OCI-LY7 (cell line): ENCODE measurements at regions not wholly inside any gene's neighbourhood (a gene's known extent, or its start where the extent isn't known, plus 50 kb on each side); places are given as distances from the start of the nearest gene placed in this dataset.

Source experiments
- BruUV-seq: library from RNA; stranded (reverse); fragments of 400-500 nt; replicated peaks from 2 replicates; lab custom pipeline; 2021; lab: Mats Ljungman, UMichigan
- CTCF ChIA-PET: fragments of 300-600 bp; sonication (Branson Sonifier 250); formaldehyde crosslinking; loops from one replicate; lab custom pipeline; 2022; ENCODE audit warnings: antibody characterized with exemption; ENCODE audit not compliant: unreplicated experiment; lab: Charles Lee
- POLR2A ChIA-PET: fragments of 300-600 bp; sonication (Branson Sonifier 250); formaldehyde crosslinking; loops from one replicate; lab custom pipeline; 2022; ENCODE audit warnings: antibody characterized with exemption; lab: Charles Lee
- DNase-seq: peaks from one replicate; pipeline ENCODE4 v3.0.0-alpha.2; 2015; ENCODE audit warnings: low spot score
- H2AFZ ChIP-seq: fragments of 200-600 bp; sonication (generic), shearing (Covaris generic); 2 replicates; pipeline ENCODE4 v1.6.1; 2014; ENCODE audit warnings: mild to moderate bottlenecking, antibody characterized with exemption, low read length, moderate library complexity
- H3K27ac ChIP-seq: fragments of 200-600 bp; sonication (generic); 2 replicates; pipeline ENCODE4 v1.5.1; 2014; ENCODE audit warnings: mixed run types, low read depth, mild to moderate bottlenecking, moderate library complexity, low read length, inconsistent platforms; ENCODE audit not compliant: poor library complexity, severe bottlenecking
- H3K36me3 ChIP-seq: fragments of 200-600 bp; sonication (generic); 2 replicates; pipeline ENCODE4 v1.6.1; 2014; ENCODE audit warnings: mild to moderate bottlenecking, antibody characterized with exemption, low read length, moderate library complexity, mixed read lengths; ENCODE audit not compliant: insufficient read depth
- H3K4me1 ChIP-seq: fragments of 200-600 bp; sonication (generic); 2 replicates; pipeline ENCODE4 v1.5.1; 2014; ENCODE audit warnings: mild to moderate bottlenecking, low read length; ENCODE audit not compliant: insufficient read depth, poor library complexity, severe bottlenecking
- H3K4me2 ChIP-seq: fragments of 200-600 bp; sonication (generic); 2 replicates; pipeline ENCODE4 v1.6.1; 2014; ENCODE audit warnings: mild to moderate bottlenecking, low read length
- H3K4me3 ChIP-seq: fragments of 200-600 bp; sonication (generic); 2 replicates; pipeline ENCODE4 v1.5.1; 2014; ENCODE audit warnings: mild to moderate bottlenecking, low read depth, low read length; ENCODE audit not compliant: poor library complexity, severe bottlenecking
- H3K79me2 ChIP-seq: fragments of 200-600 bp; sonication (generic); 2 replicates; pipeline ENCODE4 v1.6.1; 2016; ENCODE audit warnings: low read depth, mild to moderate bottlenecking, low read length, moderate library complexity, mixed read lengths; ENCODE audit not compliant: insufficient read depth
- H3K9me2 ChIP-seq: fragments of 200-600 bp; sonication (generic); 2 replicates; pipeline ENCODE4 v1.6.1; 2016; ENCODE audit warnings: mild to moderate bottlenecking, low read length, mixed read lengths; ENCODE audit not compliant: insufficient read depth
- H3K9me3 ChIP-seq: fragments of 200-600 bp; sonication (generic); 2 replicates; pipeline ENCODE4 v1.6.1; 2014; ENCODE audit warnings: mild to moderate bottlenecking, mixed run types, low read length, mixed read lengths
- H4K20me1 ChIP-seq: fragments of 200-600 bp; sonication (generic); 2 replicates; pipeline ENCODE4 v1.6.1; 2014; ENCODE audit warnings: mild to moderate bottlenecking, antibody characterized with exemption, low read length, moderate library complexity, mixed read lengths; ENCODE audit not compliant: insufficient read depth
- EZH2phosphoT487 ChIP-seq: fragments of 200-600 bp; sonication (generic); IDR thresholded peaks from 2 replicates; pipeline ENCODE4 v1.6.1; 2018; ENCODE audit warnings: low read depth, borderline replicate concordance, mild to moderate bottlenecking, mixed run types, antibody characterized with exemption, low read length, moderate library complexity, mixed read lengths
- intact Hi-C: fragments of 100-400 bp; cut with micrococcal nuclease; formaldehyde crosslinking; loops from one replicate; pipeline ENCODE4 v1.10.0; 2022; ENCODE audit not compliant: unreplicated experiment
- TF ChIP-seq, protein P1 (sequence below): fragments of 200-600 bp; sonication (generic); conservative IDR thresholded peaks from 2 replicates; pipeline ENCODE4 v1.5.1; 2014; ENCODE audit warnings: mild to moderate bottlenecking, antibody characterized with exemption, low read length, moderate library complexity, mixed read lengths

- Histone ChIP-seq H3K27ac (no peak overlapping the region), H3K9me2 (no peaks in the 10 kb centered on the region), H2AFZ (no peak overlapping the region), H3K36me3 (no peaks in the 10 kb centered on the region), H3K4me3 (no peak overlapping the region), H3K9me3 (no peaks in the 10 kb centered on the region), H3K4me1 (no peaks in the 10 kb centered on the region), H3K4me2 (no peak overlapping the region), H4K20me1 (no peaks in the 10 kb centered on the region), H3K79me2 (no peaks in the 10 kb centered on the region)
- POLR2A ChIA-PET = no interaction called here
- CTCF ChIA-PET = no interaction called here
- TF ChIP-seq EZH2phosphoT487 = no peak
- TF ChIP-seq, protein P1, sequence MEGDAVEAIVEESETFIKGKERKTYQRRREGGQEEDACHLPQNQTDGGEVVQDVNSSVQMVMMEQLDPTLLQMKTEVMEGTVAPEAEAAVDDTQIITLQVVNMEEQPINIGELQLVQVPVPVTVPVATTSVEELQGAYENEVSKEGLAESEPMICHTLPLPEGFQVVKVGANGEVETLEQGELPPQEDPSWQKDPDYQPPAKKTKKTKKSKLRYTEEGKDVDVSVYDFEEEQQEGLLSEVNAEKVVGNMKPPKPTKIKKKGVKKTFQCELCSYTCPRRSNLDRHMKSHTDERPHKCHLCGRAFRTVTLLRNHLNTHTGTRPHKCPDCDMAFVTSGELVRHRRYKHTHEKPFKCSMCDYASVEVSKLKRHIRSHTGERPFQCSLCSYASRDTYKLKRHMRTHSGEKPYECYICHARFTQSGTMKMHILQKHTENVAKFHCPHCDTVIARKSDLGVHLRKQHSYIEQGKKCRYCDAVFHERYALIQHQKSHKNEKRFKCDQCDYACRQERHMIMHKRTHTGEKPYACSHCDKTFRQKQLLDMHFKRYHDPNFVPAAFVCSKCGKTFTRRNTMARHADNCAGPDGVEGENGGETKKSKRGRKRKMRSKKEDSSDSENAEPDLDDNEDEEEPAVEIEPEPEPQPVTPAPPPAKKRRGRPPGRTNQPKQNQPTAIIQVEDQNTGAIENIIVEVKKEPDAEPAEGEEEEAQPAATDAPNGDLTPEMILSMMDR = no peak
- DNase-seq = no peak
- intact Hi-C loops = no loop called here
- BruUV-seq = no TSS peak
Measured at GRCh38 chr18:27717816-27718215, 459.1 kb downstream of the CDH2 start.

DNA sequence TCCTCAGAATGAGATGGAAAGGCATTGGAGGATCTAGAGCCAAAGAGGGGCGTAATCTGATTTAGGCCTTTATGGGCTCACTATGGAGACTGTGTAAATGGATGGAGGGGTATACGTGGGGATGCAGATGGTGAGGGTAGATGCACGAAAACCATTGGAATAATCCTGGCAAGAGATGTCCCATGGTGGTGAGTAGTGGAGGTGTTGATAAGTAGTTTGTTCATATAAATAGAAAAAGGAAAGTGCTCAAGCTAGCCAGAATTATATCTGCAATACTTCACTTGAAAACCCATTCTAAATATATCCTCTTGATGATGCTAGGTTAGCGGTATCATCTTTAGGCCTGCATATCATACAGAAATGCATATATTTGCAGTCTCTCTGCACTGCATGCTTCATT is 459.7 kb downstream of the CDH2 start:
- no peak overlapping the region for H3K4me2 ChIP-seq
- no peaks in the 10 kb centered on the region for H3K79me2 ChIP-seq
- BruUV-seq = no TSS peak
- no peaks in the 10 kb centered on the region for H4K20me1 ChIP-seq
- intact Hi-C loops = no loop called here
- ChIA-PET CTCF (no interaction called here), POLR2A (no interaction called here)
- H3K9me3 ChIP-seq = no peaks in the 10 kb centered on the region
- no peak for DNase-seq
- H3K27ac ChIP-seq = no peak overlapping the region
- H2AFZ ChIP-seq = no peak overlapping the region
- no peaks in the 10 kb centered on the region for H3K36me3 ChIP-seq
- H3K9me2 ChIP-seq = no peaks in the 10 kb centered on the region
- H3K4me3 ChIP-seq = no peak overlapping the region
- H3K4me1 ChIP-seq = peaks cover 1% of the 10 kb centered on the region
- no peak for TF ChIP-seq EZH2phosphoT487
- TF ChIP-seq, protein P1 = no peak

- BruUV-seq = no TSS peak
- TF ChIP-seq EZH2phosphoT487 = no peak
- TF ChIP-seq, protein P1 = no peak
- CTCF ChIA-PET = no interaction called here
- Histone ChIP-seq H3K4me2 (no peak overlapping the region), H3K4me1 (peaks cover 14% of the 10 kb centered on the region), H3K36me3 (no peaks in the 10 kb centered on the region), H3K27ac (no peak overlapping the region), H3K9me2 (no peaks in the 10 kb centered on the region), H4K20me1 (no peaks in the 10 kb centered on the region), H3K4me3 (no peak overlapping the region), H3K79me2 (no peaks in the 10 kb centered on the region), H3K9me3 (no peaks in the 10 kb centered on the region), H2AFZ (no peak overlapping the region)
- POLR2A ChIA-PET = no interaction called here
- DNase-seq = no peak
- intact Hi-C loops = no loop called here
Measured at GRCh38 chr18:27715751-27716150, 461.2 kb downstream of the CDH2 start.
